ENCODE measurements at regions not wholly inside any gene's neighbourhood (a gene's known extent, or its start where the extent isn't known, plus 50 kb on each side); places are given as distances from the start of the nearest gene placed in this dataset.

GRCh38 chr1:4847711-4848110 is 193.3 kb downstream of the AJAP1 start:
- H3K27me3 ChIP-seq (ENCODE audit: insufficient read depth, low read length, poor library complexity): no peaks in the 10 kb centered on the region
- TF ChIP-seq, protein P1, sequence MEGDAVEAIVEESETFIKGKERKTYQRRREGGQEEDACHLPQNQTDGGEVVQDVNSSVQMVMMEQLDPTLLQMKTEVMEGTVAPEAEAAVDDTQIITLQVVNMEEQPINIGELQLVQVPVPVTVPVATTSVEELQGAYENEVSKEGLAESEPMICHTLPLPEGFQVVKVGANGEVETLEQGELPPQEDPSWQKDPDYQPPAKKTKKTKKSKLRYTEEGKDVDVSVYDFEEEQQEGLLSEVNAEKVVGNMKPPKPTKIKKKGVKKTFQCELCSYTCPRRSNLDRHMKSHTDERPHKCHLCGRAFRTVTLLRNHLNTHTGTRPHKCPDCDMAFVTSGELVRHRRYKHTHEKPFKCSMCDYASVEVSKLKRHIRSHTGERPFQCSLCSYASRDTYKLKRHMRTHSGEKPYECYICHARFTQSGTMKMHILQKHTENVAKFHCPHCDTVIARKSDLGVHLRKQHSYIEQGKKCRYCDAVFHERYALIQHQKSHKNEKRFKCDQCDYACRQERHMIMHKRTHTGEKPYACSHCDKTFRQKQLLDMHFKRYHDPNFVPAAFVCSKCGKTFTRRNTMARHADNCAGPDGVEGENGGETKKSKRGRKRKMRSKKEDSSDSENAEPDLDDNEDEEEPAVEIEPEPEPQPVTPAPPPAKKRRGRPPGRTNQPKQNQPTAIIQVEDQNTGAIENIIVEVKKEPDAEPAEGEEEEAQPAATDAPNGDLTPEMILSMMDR (IDR thresholded peaks at IDR 0.05; ENCODE audit: borderline replicate concordance, extremely low read depth, low read length, poor library complexity, severe bottlenecking): no peak
- no peak for TF ChIP-seq EZH2 (IDR thresholded peaks at IDR 0.05; ENCODE audit: borderline replicate concordance, low read depth, low read length, severe bottlenecking)
- no peak overlapping the region for H3K9ac ChIP-seq (ENCODE audit: low read depth, low read length)
- H3K4me2 ChIP-seq (ENCODE audit: insufficient read depth, low read length): no peak overlapping the region
- no peaks in the 10 kb centered on the region for H3K4me1 ChIP-seq (ENCODE audit: insufficient read depth, low read length)
- H3K4me3 ChIP-seq (ENCODE audit: low read depth in 1 of 2, low read length in 2 of 2): no peak overlapping the region
- DNase-seq: no peak
- H2AFZ ChIP-seq (ENCODE audit: low read depth, low read length): no peak overlapping the region
- no peaks in the 10 kb centered on the region for H3K36me3 ChIP-seq (ENCODE audit: insufficient read depth, low read length)
- H3K9me3 ChIP-seq (ENCODE audit: insufficient read depth, low read length, severe bottlenecking): no peaks in the 10 kb centered on the region
- no peaks in the 10 kb centered on the region for H3K79me2 ChIP-seq (ENCODE audit: insufficient read depth, low read length)
- no peak for ATAC-seq (ENCODE audit: insufficient read depth, low read depth)
- H3K27ac ChIP-seq (ENCODE audit: low read length): no peak overlapping the region
- no peaks in the 10 kb centered on the region for H4K20me1 ChIP-seq (ENCODE audit: insufficient read depth, low read length)
